ENCODE measurements at regions not wholly inside any gene's neighbourhood (a gene's known extent, or its start where the extent isn't known, plus 50 kb on each side); places are given as distances from the start of the nearest gene placed in this dataset.

DNA sequence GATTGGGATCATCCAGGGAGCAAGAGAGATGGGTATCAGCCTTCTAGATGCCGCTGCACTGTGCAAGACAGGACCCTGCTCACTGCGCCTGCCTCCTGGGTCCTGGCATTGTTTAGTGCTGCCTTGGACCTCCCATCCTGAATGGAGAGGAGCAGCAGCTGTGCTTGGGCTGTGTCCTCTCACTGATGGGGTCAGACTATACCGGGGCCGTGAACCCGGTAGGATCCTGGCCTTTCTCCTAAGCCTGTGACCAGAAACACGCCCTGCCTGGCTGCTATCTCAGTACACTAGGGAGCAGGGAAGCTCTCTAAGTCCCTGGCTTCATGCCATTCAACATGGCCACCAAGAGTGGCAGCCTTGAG, 309.4 kb upstream of the ZNF32 start:
- DNase-seq (ENCODE audit: low read depth in 2 of 2), result no peak
- TF ChIP-seq, protein P1, sequence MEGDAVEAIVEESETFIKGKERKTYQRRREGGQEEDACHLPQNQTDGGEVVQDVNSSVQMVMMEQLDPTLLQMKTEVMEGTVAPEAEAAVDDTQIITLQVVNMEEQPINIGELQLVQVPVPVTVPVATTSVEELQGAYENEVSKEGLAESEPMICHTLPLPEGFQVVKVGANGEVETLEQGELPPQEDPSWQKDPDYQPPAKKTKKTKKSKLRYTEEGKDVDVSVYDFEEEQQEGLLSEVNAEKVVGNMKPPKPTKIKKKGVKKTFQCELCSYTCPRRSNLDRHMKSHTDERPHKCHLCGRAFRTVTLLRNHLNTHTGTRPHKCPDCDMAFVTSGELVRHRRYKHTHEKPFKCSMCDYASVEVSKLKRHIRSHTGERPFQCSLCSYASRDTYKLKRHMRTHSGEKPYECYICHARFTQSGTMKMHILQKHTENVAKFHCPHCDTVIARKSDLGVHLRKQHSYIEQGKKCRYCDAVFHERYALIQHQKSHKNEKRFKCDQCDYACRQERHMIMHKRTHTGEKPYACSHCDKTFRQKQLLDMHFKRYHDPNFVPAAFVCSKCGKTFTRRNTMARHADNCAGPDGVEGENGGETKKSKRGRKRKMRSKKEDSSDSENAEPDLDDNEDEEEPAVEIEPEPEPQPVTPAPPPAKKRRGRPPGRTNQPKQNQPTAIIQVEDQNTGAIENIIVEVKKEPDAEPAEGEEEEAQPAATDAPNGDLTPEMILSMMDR (IDR thresholded peaks at IDR 0.05; ENCODE audit: low read depth, low read length), result no peak
- H3K4me3 ChIP-seq (replicated peaks in 1 of 2; ENCODE audit: low read depth in 2 of 2, low read length in 2 of 2), result no peak overlapping the region

DNA sequence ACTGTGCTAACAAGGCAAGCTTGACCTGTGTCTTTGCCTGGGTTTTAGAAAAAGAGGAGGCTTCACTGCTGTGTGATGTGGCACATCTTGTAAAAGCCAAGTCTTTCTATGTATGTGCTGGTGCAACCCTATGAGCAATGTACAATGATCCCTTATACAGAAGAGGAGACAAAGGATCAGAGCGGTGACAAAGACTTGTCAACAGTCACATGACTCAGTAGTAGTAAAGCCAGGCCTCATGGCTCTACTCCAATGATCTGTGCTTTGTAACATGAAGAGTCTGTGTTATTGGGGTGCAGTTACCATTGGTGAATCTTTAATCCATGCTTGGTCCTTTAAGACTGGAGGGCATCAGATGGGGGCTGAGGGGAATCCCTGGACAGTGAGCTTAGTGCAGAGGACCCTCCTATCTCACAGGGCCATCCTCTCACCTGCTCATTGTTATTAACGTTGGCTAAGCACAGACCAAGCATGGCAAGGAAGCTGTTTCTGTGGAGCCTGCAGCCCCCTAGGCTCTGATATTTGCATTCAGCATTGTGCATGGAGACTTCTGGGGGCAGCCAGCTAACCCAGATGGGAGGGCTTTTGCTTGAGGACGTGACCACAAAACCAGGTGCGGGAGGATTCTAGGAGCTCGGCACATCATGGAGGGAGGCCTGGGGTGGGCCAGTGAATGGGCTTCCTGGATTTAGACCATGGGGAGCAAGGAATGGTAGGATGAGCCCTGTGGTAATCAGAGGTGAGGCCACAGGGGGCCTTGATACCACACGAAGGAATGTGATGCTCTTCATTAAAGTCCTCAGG, 308.8 kb upstream of the ZNF32 start:
- DNase-seq (ENCODE audit: low read depth in 2 of 2), result no peak
- no peak overlapping the region for H3K4me3 ChIP-seq (replicated peaks in 1 of 2; ENCODE audit: low read depth in 2 of 2, low read length in 2 of 2)
- TF ChIP-seq, protein P1 (IDR thresholded peaks at IDR 0.05; ENCODE audit: low read depth, low read length), result no peak

DNA sequence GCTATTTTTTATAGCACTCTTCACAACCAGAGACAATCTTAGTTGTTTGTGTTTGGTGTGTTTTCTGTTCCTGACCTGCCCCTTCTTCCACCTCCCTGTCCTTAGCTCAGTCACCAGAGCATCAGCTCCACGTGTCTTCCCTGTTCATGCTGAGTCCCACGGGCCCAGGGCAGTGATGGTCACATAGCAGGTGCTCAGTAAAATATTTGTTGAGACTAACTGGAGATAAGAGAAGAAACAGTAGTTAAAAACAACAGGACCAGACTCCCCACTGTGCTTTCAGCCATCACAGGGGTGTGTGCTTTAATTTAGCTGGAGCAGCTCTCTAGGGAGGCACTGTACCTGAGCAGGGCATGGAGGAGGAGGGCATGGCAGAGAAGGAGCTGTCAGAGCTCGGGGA, 307.3 kb upstream of the ZNF32 start:
- H3K4me3 ChIP-seq (replicated peaks in 1 of 2; ENCODE audit: low read depth in 2 of 2, low read length in 2 of 2), result no peak overlapping the region
- TF ChIP-seq, protein P1 (IDR thresholded peaks at IDR 0.05; ENCODE audit: low read depth, low read length), result no peak
- no peak for DNase-seq (ENCODE audit: low read depth in 2 of 2)

DNA sequence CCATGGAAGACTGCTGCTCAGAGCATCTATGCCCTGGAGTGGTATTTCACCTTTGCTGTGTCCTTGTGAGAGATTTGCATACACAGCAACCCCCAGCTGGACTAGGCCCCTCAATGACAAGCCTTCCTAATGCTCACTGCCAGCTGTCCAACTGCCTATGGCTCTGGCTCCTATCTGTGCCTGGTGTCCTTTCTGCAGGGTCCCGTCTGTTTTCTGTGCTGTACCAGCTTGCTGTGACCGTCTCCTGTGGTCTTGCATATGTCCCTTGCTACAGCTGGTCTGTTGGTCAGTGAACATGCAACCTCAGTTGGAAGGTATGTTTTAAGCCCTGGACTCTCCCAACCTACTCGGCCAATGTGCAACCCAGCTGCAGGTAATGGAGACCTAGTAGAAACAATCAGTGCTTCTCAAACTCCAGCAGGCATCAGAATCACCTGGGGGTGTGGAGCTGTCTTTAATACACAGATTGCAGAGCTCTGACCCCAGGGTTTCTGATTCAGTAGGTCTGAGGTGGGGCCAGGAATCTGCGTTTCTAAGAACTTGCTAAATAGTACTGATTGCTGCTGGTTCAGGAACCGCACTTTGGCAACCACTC, 306.4 kb upstream of the ZNF32 start:
- TF ChIP-seq, protein P1 (IDR thresholded peaks at IDR 0.05; ENCODE audit: low read depth, low read length), result no peak
- H3K4me3 ChIP-seq (replicated peaks in 1 of 2; ENCODE audit: low read depth in 2 of 2, low read length in 2 of 2), result no peak overlapping the region
- DNase-seq (ENCODE audit: low read depth in 2 of 2), result no peak

DNA sequence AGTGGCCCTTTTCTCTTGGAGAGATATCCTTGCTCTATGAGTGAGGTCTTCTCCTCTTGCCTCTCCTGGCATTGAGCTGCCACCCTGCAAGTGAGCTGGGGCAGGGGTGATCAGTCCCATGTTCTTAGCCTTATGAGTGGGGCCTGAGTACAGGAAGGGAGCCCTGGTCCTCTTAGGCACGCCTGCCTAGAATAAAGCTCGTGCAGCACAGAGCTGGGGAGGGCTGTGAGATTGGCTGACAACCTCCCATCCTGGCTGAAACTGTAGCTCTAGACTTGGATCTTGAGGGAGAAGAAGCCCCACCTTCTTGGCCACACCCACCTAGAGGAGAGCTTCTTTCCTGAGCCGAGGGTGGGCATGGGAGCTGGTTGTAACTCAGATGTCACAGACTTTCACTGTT, 305.0 kb upstream of the ZNF32 start:
- TF ChIP-seq, protein P1 (IDR thresholded peaks at IDR 0.05; ENCODE audit: low read depth, low read length), result no peak

DNA sequence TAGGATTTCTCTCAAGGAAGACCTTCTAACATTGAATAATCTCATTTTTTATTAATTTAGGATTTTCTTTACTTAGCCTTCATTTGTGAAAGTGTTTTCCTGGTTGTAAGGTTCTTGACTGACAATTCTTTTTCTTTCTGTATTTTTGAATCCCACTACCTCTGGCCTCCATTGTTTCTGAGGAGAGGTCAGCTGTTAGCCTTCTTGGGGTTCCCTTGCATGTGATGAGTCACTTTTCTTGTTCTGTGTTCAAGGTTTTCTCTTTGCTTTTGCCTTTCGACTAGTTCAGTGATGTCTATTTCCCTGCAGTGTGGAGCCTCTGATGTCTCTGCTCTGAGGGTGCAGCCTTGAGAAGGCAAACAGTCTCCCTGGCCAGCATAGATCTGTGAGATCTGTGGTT, 304.1 kb upstream of the ZNF32 start:
- no peak for DNase-seq (ENCODE audit: low read depth in 2 of 2)
- TF ChIP-seq, protein P1 (IDR thresholded peaks at IDR 0.05; ENCODE audit: low read depth, low read length), result no peak
- H3K4me3 ChIP-seq (replicated peaks in 1 of 2; ENCODE audit: low read depth in 2 of 2, low read length in 2 of 2), result no peak overlapping the region

More for the DNA sequence above, 305.0 kb upstream of the ZNF32 start:
- no peak for DNase-seq (ENCODE audit: low read depth in 2 of 2)
- no peak overlapping the region for H3K4me3 ChIP-seq (replicated peaks in 1 of 2; ENCODE audit: low read depth in 2 of 2, low read length in 2 of 2)

Measured in cardiac fibroblast (primary cell).